ENCODE measurements at regions not wholly inside any gene's neighbourhood (a gene's known extent, or its start where the extent isn't known, plus 50 kb on each side); places are given as distances from the start of the nearest gene placed in this dataset.
A peak's percentile ranks its signal among the peaks of the same experiment; 100 is the strongest.
"Not testable (repeated sequence)": the region's sequence is repeated elsewhere in the genome, so short reads cannot be mapped to it uniquely, and the experiment has no call there.

DNA sequence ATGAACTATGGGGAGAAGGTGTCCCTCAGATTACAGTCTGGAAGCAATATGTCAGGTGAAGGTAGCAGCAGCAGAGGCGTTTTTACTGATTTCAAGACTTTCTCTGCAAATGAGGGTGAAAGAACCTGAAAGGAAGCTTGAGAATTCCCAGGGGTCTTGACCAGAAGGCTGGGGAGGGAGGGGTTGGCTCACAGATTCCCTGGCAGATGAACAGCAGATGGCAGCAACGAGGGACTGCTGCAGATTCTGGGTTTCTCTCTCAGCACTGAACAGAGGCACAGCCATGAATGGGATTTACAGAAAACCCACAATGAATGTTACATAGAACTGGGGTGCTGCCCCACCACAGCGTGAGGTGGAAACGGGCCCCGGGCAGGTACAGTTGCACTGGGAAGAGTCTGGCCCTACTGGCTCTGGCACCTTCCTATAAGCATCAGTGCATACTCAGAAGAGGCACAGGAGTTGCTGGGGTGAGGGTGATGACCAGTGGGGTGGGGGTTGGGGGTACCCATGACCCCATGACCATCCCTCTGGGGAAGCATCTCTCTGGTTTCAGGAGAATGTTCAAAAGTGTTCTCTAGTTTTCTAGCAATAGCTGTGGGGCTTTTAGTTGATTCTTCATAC, 317.8 kb downstream of the SH2D4B start:
- TF ChIP-seq EZH2 (IDR thresholded peaks at IDR 0.05; ENCODE audit: borderline replicate concordance, low read depth, low read length, poor library complexity, severe bottlenecking): no peak
- TF ChIP-seq, protein P1, sequence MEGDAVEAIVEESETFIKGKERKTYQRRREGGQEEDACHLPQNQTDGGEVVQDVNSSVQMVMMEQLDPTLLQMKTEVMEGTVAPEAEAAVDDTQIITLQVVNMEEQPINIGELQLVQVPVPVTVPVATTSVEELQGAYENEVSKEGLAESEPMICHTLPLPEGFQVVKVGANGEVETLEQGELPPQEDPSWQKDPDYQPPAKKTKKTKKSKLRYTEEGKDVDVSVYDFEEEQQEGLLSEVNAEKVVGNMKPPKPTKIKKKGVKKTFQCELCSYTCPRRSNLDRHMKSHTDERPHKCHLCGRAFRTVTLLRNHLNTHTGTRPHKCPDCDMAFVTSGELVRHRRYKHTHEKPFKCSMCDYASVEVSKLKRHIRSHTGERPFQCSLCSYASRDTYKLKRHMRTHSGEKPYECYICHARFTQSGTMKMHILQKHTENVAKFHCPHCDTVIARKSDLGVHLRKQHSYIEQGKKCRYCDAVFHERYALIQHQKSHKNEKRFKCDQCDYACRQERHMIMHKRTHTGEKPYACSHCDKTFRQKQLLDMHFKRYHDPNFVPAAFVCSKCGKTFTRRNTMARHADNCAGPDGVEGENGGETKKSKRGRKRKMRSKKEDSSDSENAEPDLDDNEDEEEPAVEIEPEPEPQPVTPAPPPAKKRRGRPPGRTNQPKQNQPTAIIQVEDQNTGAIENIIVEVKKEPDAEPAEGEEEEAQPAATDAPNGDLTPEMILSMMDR (conservative IDR thresholded peaks at IDR 0.05; ENCODE audit: low read depth, low read length): peak; percentile 61
- Histone ChIP-seq H3K36me3 (ENCODE audit: insufficient read depth, low read length, poor library complexity, severe bottlenecking) (no peaks in the 10 kb centered on the region), H3K27ac (ENCODE audit: low read depth, low read length, poor library complexity, severe bottlenecking) (no peak overlapping the region), H3K4me3 (ENCODE audit: low read depth, low read length, poor library complexity, severe bottlenecking) (no peak overlapping the region), H3K9me3 (ENCODE audit: low read depth, low read length, poor library complexity, severe bottlenecking) (no peaks in the 10 kb centered on the region), H3K27me3 (replicated peaks; ENCODE audit: insufficient read depth, low read depth, low read length, poor library complexity) (no peaks in the 10 kb centered on the region), H3K4me1 (ENCODE audit: insufficient read depth, low read length, poor library complexity, severe bottlenecking) (no peaks in the 10 kb centered on the region)
- BruUV-seq (replicated peaks): no TSS peak
- ChIA-PET POLR2A (ENCODE audit: low non-redundant PET) (no interaction called here), CTCF (no interaction called here)
- intact Hi-C loops (cut with micrococcal nuclease; ENCODE audit: unreplicated experiment): loop anchor here (10.0 kb wide), 1 partner anchor 319 kb away; no protein-coding TSS in a partner anchor
- DNase-seq (ENCODE audit: low spot score): peak; percentile 42

GRCh38 chr10:80856186-80856585, 318.5 kb downstream of the SH2D4B start:
- BruUV-seq (replicated peaks): no TSS peak
- Histone ChIP-seq H3K9me3 (ENCODE audit: low read depth, low read length, poor library complexity, severe bottlenecking) (no peaks in the 10 kb centered on the region), H3K36me3 (ENCODE audit: insufficient read depth, low read length, poor library complexity, severe bottlenecking) (no peaks in the 10 kb centered on the region), H3K4me3 (ENCODE audit: low read depth, low read length, poor library complexity, severe bottlenecking) (no peak overlapping the region), H3K27me3 (replicated peaks; ENCODE audit: insufficient read depth, low read depth, low read length, poor library complexity) (no peaks in the 10 kb centered on the region), H3K27ac (ENCODE audit: low read depth, low read length, poor library complexity, severe bottlenecking) (no peak overlapping the region), H3K4me1 (ENCODE audit: insufficient read depth, low read length, poor library complexity, severe bottlenecking) (no peaks in the 10 kb centered on the region)
- DNase-seq (ENCODE audit: low spot score): no peak
- POLR2A ChIA-PET (ENCODE audit: low non-redundant PET): no interaction called here
- CTCF ChIA-PET: no interaction called here
- TF ChIP-seq EZH2 (IDR thresholded peaks at IDR 0.05; ENCODE audit: borderline replicate concordance, low read depth, low read length, poor library complexity, severe bottlenecking): no peak
- TF ChIP-seq, protein P1 (conservative IDR thresholded peaks at IDR 0.05; ENCODE audit: low read depth, low read length): no peak
- intact Hi-C loops (cut with micrococcal nuclease; ENCODE audit: unreplicated experiment): loop anchor here (10.0 kb wide), 1 partner anchor 319 kb away; no protein-coding TSS in a partner anchor

- BruUV-seq (replicated peaks); H3K4me3 ChIP-seq (ENCODE audit: low read depth, low read length, poor library complexity, severe bottlenecking); DNase-seq (ENCODE audit: low spot score); H3K27ac ChIP-seq (ENCODE audit: low read depth, low read length, poor library complexity, severe bottlenecking); H3K27me3 ChIP-seq (replicated peaks; ENCODE audit: insufficient read depth, low read depth, low read length, poor library complexity); CTCF ChIA-PET; POLR2A ChIA-PET (ENCODE audit: low non-redundant PET); H3K36me3 ChIP-seq (ENCODE audit: insufficient read depth, low read length, poor library complexity, severe bottlenecking); H3K9me3 ChIP-seq (ENCODE audit: low read depth, low read length, poor library complexity, severe bottlenecking); H3K4me1 ChIP-seq (ENCODE audit: insufficient read depth, low read length, poor library complexity, severe bottlenecking): not testable (repeated sequence)
- intact Hi-C loops (cut with micrococcal nuclease; ENCODE audit: unreplicated experiment): loop anchor here (10.0 kb wide), 1 partner anchor 316 kb away; no protein-coding TSS in a partner anchor
Observed at GRCh38 chr10:80859279-80859678, 321.6 kb downstream of the SH2D4B start.

DNA sequence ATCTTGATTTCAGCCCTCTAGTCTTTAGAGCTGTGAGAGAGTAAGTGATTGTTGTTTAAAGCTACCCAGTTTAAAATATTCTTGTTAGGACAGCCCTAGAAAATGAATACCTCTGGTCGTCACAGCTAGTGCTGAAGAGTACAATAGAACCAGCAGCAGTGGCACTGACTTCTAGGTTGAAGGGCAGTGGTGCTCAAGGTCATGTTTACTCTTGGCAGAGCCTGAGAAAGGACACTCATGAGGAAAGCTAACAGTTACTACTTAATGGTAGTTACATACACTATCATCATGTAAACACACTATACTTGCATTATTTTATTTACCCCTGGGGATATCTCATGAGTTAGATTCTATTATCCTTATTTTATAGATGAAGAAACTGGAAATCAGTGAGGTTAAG, 323.0 kb downstream of the SH2D4B start:
- Histone ChIP-seq H3K27ac (ENCODE audit: low read depth, low read length, poor library complexity, severe bottlenecking) (no peak overlapping the region), H3K4me1 (ENCODE audit: insufficient read depth, low read length, poor library complexity, severe bottlenecking) (no peaks in the 10 kb centered on the region), H3K27me3 (replicated peaks; ENCODE audit: insufficient read depth, low read depth, low read length, poor library complexity) (no peaks in the 10 kb centered on the region), H3K36me3 (ENCODE audit: insufficient read depth, low read length, poor library complexity, severe bottlenecking) (no peaks in the 10 kb centered on the region), H3K4me3 (ENCODE audit: low read depth, low read length, poor library complexity, severe bottlenecking) (no peak overlapping the region), H3K9me3 (ENCODE audit: low read depth, low read length, poor library complexity, severe bottlenecking) (no peaks in the 10 kb centered on the region)
- CTCF ChIA-PET: no interaction called here
- no peak for DNase-seq (ENCODE audit: low spot score)
- no TSS peak for BruUV-seq (replicated peaks)
- TF ChIP-seq, protein P1 (conservative IDR thresholded peaks at IDR 0.05; ENCODE audit: low read depth, low read length): no peak
- TF ChIP-seq EZH2 (IDR thresholded peaks at IDR 0.05; ENCODE audit: borderline replicate concordance, low read depth, low read length, poor library complexity, severe bottlenecking): no peak
- intact Hi-C loops (cut with micrococcal nuclease; ENCODE audit: unreplicated experiment): no loop called here
- POLR2A ChIA-PET (ENCODE audit: low non-redundant PET): no interaction called here

Measured in A673 (cell line).